ENCODE measurements at regions not wholly inside any gene's neighbourhood (a gene's known extent, or its start where the extent isn't known, plus 50 kb on each side); places are given as distances from the start of the nearest gene placed in this dataset.
A peak's percentile ranks its signal among the peaks of the same experiment; 100 is the strongest.

GRCh38 chr7:16014031-16014430 lies 327.5 kb upstream of the MEOX2 start:
- Histone ChIP-seq H3K9me3 (ENCODE audit: control insufficient read depth, insufficient read depth, low read length) (no peaks in the 10 kb centered on the region; the same call in 1 of the 2 replicates), H3K23ac (ENCODE audit: low read depth, low read length) (no peak overlapping the region), H4K5ac (ENCODE audit: low read depth, low read length) (no peak overlapping the region), H3K14ac (replicated peaks; ENCODE audit: low read depth, low read length) (no peak overlapping the region), H4K8ac (ENCODE audit: low read depth in 2 of 2, low read length in 2 of 2) (no peak overlapping the region), H3K27ac (ENCODE audit: insufficient read depth, low read length) (no peak overlapping the region), H3K18ac (ENCODE audit: low read depth, low read length) (no peak overlapping the region), H3K4me1 (ENCODE audit: control insufficient read depth, insufficient read depth, low read length) (no peaks in the 10 kb centered on the region), H3K56ac (ENCODE audit: extremely low read depth, insufficient read depth, low read length) (no peak overlapping the region), H2AK5ac (ENCODE audit: low read depth, low read length) (no peak overlapping the region), H3K9ac (ENCODE audit: low read depth, low read length) (no peak overlapping the region), H2BK15ac (ENCODE audit: low read depth, low read length) (no peak overlapping the region), H2AK9ac (replicated peaks; ENCODE audit: low read depth, low read length, poor library complexity) (no peak overlapping the region), H2BK20ac (ENCODE audit: low read depth, low read length) (no peak overlapping the region), H3K36me3 (ENCODE audit: control insufficient read depth, insufficient read depth, low read length) (no peaks in the 10 kb centered on the region), H3K9me1 (ENCODE audit: insufficient read depth, low read length) (no peaks in the 10 kb centered on the region), H2BK120ac (ENCODE audit: low read depth, low read length) (no peak overlapping the region; the same call in 1 of the 2 replicates), H3K79me1 (ENCODE audit: low read depth in 1 of 2, low read length in 2 of 2) (no peaks in the 10 kb centered on the region), H3K4me2 (ENCODE audit: low read depth, low read length) (no peak overlapping the region), H3K4me3 (ENCODE audit: insufficient read depth, low read depth, low read length) (no peak overlapping the region), H4K20me1 (ENCODE audit: insufficient read depth, low read length) (no peaks in the 10 kb centered on the region), H2BK5ac (ENCODE audit: low read depth, low read length, poor library complexity, severe bottlenecking) (no peak overlapping the region), H3K27me3 (ENCODE audit: control insufficient read depth, insufficient read depth, low read length) (no peaks in the 10 kb centered on the region), H4K91ac (ENCODE audit: insufficient read depth, low read depth, low read length) (no peak overlapping the region), H3K4ac (ENCODE audit: low read depth, low read length) (no peak overlapping the region), H2AFZ (replicated peaks; ENCODE audit: low read length, poor library complexity) (no peak overlapping the region)
- TF ChIP-seq BHLHE40 (IDR thresholded peaks at IDR 0.05; ENCODE audit: low read depth, low read length) (no peak), RFX5 (IDR thresholded peaks at IDR 0.05; ENCODE audit: low read depth, low read length) (no peak), MAFK (IDR thresholded peaks at IDR 0.05; ENCODE audit: low read depth, low read length) (no peak), NFE2L2 (IDR thresholded peaks at IDR 0.05; ENCODE audit: low read depth, low read length) (no peak), CTCF (conservative IDR thresholded peaks at IDR 0.05; ENCODE audit: low read depth, low read length) (no peak), FOS (IDR thresholded peaks at IDR 0.05; ENCODE audit: low read depth, low read length) (no peak), RCOR1 (IDR thresholded peaks at IDR 0.05; ENCODE audit: insufficient replicate concordance, low read length) (no peak), ELK1 (IDR thresholded peaks at IDR 0.05; ENCODE audit: borderline replicate concordance, low read depth, low read length) (no peak), RAD21 (IDR thresholded peaks at IDR 0.05; ENCODE audit: low read length) (no peak), CEBPB (IDR thresholded peaks at IDR 0.05; ENCODE audit: low read depth, low read length) (no peak), MAZ (IDR thresholded peaks at IDR 0.05; ENCODE audit: borderline replicate concordance, low read depth, low read length) (no peak), MXI1 (IDR thresholded peaks at IDR 0.05; ENCODE audit: borderline replicate concordance, low read depth, low read length) (no peak), CHD1 (IDR thresholded peaks at IDR 0.05; ENCODE audit: low read depth, low read length) (no peak)
- ATAC-seq (ENCODE audit: low read depth) (no peak), DNase-seq (peak; percentile 22)
- in situ Hi-C loops (cut with MboI; ENCODE audit: low sequenced_read_pairs) = no loop called here
- dilution Hi-C loops (cut with HindIII; ENCODE audit: low sequenced_read_pairs, unreplicated experiment) = no loop called here
- POLR2A ChIA-PET (ENCODE audit: unreplicated experiment) = no interaction called here
- CTCF ChIA-PET = no interaction called here
- intact Hi-C loops (cut with micrococcal nuclease) = no loop called here
- BruUV-seq (replicated peaks) = no TSS peak
- no CpG with 5 or more reads among the region's 2 CpGs for WGBS, 2 experiments (ENCODE audit: extremely low coverage in 2 of 2, insufficient read length in 1 of 2)
